NOMO-1 treated with DMSO at 0.1 percent for 48 hours (cell line): ENCODE measurements at regions not wholly inside any gene's neighbourhood (a gene's known extent, or its start where the extent isn't known, plus 50 kb on each side); places are given as distances from the start of the nearest gene placed in this dataset.
A peak's percentile ranks its signal among the peaks of the same experiment; 100 is the strongest.

Experiments
- DNase-seq: peaks from one replicate; lab custom pipeline; 2025; ENCODE audit not compliant: unreplicated experiment; lab: John Stamatoyannopoulos, UW

DNA sequence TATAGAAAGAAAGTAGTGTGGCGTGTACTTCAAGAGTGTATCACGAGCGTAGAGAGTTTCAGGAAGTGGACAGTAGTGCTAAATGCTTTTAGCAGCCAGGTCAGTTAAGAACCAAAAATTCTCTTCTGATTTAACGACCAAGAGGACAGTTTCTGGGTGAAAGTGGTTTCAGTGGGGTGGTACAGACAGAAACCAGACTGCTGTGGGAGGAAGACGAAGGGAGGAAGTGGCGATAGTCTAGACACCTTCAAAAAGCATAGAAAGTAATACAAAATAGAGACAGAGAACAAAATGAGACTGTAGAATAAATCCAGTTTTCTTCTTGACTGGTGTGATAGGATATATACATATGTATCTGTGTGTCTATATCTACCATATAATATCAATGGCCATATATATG, 93.5 kb downstream of the MBL2 start:
- peak; percentile 65 for DNase-seq

DNA sequence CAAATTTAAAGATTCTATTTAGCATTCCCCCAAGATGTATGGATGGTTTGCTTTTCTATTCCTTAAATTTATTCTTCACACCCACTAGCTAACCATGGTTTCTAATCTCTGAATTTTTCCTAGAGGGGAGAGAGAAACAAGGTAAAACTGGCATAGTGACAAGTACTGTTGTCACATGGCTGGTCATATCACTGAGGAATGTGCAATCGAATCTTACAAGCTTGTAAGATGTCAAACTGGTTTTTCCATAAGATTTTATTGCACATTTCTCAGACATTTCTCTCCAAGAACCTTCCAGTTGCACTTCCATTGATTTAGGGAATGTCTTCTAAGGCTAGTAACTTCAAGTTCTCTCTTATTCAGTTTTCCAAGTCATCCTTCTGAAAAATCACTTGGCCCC, 89.8 kb downstream of the MBL2 start:
- DNase-seq: no peak

DNA sequence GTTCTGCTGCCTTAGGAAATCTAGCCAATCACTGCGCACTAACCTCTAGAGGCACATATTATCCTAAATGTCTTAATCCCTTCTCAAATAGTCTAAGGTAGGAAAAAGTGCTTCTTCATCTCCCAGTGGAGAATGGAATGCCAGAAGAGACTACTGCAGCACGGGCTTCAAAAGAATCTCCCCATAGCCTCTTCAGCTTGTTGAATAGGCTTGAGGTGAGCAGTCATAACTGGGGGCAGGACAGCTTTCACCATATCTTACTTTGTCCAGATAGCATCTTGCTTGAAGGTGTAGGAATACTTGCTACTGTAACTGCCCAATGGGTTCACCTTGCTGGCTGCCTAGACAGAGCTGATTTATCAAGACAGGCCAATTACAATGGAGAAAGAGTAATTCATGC, 88.8 kb downstream of the MBL2 start:
- DNase-seq: no peak

DNA sequence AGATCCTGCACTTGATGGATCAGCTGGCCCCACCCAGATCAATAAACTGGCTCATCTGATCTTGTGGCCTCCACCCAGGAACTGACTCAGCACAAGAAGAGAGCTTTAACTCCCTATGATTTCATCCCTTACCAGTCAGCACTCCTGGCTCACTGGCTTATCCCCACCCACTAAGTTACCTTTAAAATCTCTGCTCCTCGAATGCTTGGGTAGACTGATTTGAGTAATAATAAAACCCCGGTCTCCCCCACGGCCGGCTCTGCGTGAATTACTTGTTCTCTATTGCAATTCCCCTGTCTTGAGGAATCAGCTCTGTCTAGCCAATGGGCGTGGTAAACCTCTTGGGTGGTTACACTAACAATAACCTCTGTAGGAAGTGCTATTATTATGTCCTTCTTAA, 83.7 kb downstream of the MBL2 start:
- no peak for DNase-seq

DNA sequence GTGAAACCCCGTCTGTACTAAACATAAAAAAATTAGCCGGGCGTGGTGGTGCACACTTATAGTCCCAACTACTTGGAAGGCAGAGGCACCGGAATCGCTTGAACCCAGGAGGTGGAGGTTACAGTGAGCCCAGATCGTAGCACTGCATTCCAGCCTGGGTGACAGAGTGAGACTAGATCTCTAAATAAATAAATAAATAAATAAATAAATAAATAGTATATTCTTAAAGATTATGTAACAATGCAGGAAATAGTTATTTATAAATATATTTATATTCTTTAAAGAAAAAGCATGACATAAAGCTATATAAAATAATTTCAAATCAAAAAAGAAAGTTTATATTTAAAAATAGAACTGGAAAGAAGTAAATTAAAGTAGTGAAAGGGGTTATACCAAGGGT, 76.4 kb downstream of the MBL2 start:
- DNase-seq: no peak

DNA sequence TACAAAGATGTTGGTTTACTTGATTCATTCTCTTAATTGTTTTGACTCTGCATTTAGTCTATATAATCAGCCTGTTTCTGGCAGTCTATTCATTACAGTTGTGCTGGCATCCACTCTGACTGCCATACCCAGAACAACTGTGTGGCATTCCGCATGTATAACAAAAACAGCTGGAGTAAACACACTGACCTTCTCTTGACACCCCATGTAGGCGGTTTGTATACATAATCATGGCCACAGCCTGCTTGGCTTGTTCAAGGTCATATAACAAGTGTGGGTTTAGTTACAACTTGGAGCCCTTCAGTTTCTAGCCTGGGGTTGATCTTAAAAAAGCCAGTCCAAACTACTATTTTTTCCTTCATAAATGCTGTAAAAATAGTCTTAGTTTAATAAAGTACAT, 70.9 kb downstream of the MBL2 start:
- no peak for DNase-seq

DNA sequence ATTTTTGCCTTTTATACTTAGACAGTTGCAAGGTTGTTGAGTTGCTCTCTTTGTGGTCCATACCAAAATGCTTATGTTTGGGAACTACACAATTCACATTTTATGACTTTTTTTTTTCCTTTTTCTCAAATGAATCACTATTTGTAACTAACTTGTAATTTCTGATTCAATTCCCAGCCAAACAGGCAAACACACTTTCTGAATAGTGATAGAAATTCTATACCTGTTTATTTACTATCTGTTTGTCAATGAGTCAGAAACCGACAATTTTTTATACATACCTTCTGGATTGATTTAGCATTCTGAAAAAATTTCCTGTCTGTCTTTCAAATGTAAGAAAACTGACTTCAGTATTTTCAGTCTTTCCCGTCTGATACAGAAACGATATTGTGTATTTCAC, 69.1 kb downstream of the MBL2 start:
- no peak for DNase-seq

DNA sequence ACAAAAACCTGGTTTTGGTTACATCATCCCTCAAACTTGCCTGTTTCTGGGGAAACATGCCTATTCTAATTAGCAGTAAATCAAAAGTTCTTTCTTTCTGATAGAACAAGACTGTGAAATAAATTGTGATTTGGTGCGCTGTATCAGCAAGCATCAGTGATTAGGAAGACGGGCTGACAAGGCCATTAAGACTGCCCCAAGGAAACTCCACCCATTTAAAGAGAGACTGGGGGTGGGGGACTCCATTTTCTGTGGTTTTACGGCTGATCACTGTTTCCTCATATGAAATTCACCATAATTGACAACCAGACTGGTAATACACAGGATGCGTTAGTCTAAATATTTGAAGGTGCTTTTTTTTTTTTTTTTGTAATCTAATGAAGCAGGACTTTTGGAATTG, 68.7 kb downstream of the MBL2 start:
- DNase-seq: peak; percentile 57

DNA sequence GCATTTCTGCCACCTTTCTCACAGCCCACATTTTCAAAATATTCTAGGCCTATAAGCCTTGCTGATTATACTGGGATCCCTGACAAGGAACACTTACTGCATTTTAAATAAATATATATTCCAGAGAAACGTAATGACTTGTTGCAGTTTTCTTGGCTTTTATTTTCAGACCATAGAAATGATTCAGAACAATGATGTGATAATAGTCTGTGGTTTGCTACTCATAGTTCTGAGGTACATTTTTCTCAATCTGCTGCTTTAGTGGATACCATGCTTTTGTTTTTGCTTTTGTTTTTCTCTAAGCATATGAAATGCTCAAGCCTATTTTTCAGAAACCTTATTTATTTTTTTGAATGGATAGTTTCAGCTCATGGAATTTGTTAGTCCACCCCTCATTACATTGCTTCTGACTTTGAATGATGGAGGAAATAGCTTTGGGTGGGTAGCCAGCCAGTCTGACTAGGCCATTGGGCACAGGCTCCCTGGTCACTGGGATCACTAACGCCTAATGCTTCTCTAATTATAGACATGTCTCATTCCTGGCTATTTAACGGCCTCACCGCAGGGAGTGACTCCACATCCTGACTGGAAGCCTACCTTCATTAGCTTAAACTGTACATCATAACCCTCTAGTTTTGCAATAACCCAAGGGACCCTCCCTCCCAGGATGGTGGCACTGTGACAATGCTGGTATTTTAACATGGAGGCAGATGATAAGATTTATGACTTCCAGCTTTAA, 66.1 kb downstream of the MBL2 start:
- DNase-seq: no peak
